ENCODE measurements at regions not wholly inside any gene's neighbourhood (a gene's known extent, or its start where the extent isn't known, plus 50 kb on each side); places are given as distances from the start of the nearest gene placed in this dataset.

DNA sequence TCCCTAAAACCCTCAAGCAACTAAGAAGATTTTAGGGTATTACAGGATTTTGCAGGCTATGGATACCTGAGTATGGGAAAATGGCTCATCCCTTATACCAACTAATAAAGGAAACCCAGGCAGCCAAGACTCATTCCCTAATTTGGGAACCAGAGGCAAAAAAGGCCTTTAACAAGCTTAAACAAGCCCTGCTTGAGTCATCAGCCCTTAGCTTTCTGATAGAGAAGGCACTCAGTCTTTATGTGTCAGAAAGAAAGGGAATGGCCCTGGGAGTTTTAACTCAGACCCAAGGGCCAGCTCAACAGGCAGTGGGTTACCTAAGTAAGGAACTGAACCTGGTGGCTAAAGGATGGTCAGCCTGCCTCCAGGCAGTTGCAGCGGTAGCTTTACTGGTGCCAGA, 96.9 kb upstream of the RMP24 start:
- TF ChIP-seq, protein P1, sequence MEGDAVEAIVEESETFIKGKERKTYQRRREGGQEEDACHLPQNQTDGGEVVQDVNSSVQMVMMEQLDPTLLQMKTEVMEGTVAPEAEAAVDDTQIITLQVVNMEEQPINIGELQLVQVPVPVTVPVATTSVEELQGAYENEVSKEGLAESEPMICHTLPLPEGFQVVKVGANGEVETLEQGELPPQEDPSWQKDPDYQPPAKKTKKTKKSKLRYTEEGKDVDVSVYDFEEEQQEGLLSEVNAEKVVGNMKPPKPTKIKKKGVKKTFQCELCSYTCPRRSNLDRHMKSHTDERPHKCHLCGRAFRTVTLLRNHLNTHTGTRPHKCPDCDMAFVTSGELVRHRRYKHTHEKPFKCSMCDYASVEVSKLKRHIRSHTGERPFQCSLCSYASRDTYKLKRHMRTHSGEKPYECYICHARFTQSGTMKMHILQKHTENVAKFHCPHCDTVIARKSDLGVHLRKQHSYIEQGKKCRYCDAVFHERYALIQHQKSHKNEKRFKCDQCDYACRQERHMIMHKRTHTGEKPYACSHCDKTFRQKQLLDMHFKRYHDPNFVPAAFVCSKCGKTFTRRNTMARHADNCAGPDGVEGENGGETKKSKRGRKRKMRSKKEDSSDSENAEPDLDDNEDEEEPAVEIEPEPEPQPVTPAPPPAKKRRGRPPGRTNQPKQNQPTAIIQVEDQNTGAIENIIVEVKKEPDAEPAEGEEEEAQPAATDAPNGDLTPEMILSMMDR (conservative IDR thresholded peaks at IDR 0.05): no peak
- no peak overlapping the region for H3K27ac Mint-ChIP-seq (ENCODE audit: unreplicated experiment)
- DNase-seq (ENCODE audit: low read depth, low spot score): no peak
- no peak overlapping the region for H3K4me3 Mint-ChIP-seq
- H3K9me3 Mint-ChIP-seq: no peaks in the 10 kb centered on the region
- H3K4me1 Mint-ChIP-seq: peaks cover 7% of the 10 kb centered on the region
- H3K27me3 Mint-ChIP-seq (ENCODE audit: low read depth): peaks cover 5% of the 10 kb centered on the region
- no peaks in the 10 kb centered on the region for H3K36me3 Mint-ChIP-seq (ENCODE audit: low read depth)

DNA sequence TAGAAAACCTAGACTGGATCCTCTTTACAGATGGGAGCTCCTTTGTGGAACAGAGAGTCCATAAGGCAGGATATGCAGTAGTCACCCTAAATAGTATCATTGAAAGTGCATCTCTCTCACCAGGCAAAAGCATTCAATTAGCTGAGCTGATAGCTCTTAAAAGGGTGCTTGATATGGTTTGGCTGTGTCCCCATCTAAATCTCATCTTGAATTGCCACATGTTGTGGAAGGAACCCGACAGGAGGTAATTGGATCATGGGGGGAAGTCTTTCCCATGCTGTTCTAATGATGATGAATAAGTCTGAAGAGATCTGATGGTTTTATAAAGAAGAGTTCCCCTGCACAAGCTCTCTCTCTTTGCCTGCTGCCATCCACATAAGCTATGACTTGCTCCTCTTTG, 96.2 kb upstream of the RMP24 start:
- H3K9me3 Mint-ChIP-seq: no peaks in the 10 kb centered on the region
- peaks cover 7% of the 10 kb centered on the region for H3K4me1 Mint-ChIP-seq
- no peak overlapping the region for H3K4me3 Mint-ChIP-seq
- H3K36me3 Mint-ChIP-seq (ENCODE audit: low read depth): no peaks in the 10 kb centered on the region
- H3K27me3 Mint-ChIP-seq (ENCODE audit: low read depth): peaks cover 3% of the 10 kb centered on the region
- H3K27ac Mint-ChIP-seq (ENCODE audit: unreplicated experiment): no peak overlapping the region
- no peak for DNase-seq (ENCODE audit: low read depth, low spot score)
- TF ChIP-seq, protein P1 (conservative IDR thresholded peaks at IDR 0.05): no peak

DNA sequence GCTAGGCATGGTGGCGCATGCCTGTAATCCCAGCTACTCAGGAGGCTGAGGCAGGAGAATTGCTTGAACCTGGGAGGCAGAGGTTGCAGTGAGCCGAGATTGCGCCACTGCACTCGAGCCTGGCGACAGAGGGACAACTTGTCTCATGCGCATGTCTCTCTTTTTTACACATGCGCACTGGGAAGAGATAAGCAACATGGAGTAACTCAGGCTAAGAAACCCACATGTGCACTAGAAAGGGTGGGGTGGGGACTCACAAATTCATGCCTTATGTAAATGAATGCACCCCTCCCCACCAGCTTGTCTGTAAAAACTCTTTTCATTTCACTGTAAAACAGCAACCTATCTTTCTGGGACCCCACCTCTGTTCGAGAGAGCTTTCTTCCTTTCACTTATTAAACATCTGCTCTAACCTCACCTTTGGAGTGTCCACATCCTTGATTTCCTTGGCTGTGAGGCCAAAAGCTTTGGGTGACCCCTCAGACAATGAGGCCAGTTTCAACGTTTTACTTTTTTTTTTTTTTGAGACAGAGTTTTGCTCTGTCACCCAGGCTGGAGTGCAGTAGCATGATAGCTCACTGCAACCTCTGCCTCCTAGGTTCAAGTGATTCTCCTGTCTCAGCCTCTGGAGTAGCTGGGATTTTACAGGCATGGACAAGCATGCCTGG, 91.6 kb upstream of the RMP24 start:
- Mint-ChIP-seq H3K27ac (ENCODE audit: unreplicated experiment) (no peak overlapping the region), H3K27me3 (ENCODE audit: low read depth) (no peaks in the 10 kb centered on the region), H3K4me1 (peaks cover 7% of the 10 kb centered on the region), H3K4me3 (no peak overlapping the region), H3K36me3 (ENCODE audit: low read depth) (no peaks in the 10 kb centered on the region), H3K9me3 (no peaks in the 10 kb centered on the region)
- no peak for DNase-seq (ENCODE audit: low read depth, low spot score)
- TF ChIP-seq, protein P1 (conservative IDR thresholded peaks at IDR 0.05): no peak

DNA sequence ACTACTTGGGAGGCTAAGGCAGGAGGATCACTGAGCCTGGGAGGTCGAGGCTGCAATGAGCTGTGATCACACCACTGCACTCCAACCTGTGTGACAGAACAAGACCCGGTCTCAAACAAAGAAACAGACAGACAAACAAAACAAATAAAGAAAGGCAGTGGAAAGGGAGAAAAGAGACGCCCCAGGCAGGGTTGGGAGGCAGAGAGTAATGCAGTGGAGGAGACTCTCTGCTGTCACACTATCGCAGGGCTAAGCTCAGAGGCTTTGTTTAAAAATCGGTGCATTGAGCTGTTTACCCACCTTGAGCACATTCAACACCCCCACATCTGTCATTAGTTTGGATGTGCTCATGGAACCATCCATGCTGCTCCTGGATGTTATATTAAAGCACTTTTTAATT, 84.2 kb upstream of the RMP24 start:
- H3K4me3 Mint-ChIP-seq: no peak overlapping the region
- TF ChIP-seq, protein P1 (conservative IDR thresholded peaks at IDR 0.05): no peak
- no peak overlapping the region for H3K27ac Mint-ChIP-seq (ENCODE audit: unreplicated experiment)
- H3K36me3 Mint-ChIP-seq (ENCODE audit: low read depth): no peaks in the 10 kb centered on the region
- peaks cover 9% of the 10 kb centered on the region for H3K9me3 Mint-ChIP-seq
- no peaks in the 10 kb centered on the region for H3K27me3 Mint-ChIP-seq (ENCODE audit: low read depth)
- no peak for DNase-seq (ENCODE audit: low read depth, low spot score)
- H3K4me1 Mint-ChIP-seq: no peaks in the 10 kb centered on the region

DNA sequence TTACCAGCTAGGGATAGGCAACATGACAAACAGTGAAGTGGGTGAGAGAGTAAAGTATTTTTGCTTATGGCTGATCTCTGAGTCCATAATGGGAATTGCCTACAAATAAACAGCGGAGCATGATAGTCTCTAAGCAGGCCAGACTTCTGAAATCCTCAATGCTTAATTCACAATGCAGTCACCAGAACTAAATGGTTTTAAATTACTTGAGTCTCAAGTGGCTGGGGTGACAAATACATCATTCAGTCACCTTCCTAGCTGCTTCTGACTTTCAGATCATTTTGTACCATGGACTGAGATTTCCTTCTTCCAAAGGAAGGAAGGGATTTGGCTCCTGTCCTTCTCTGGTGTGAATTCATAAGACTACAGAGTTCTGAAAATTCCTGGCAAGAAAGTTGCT, 82.8 kb upstream of the RMP24 start:
- Mint-ChIP-seq H3K36me3 (ENCODE audit: low read depth) (no peaks in the 10 kb centered on the region), H3K27ac (ENCODE audit: unreplicated experiment) (no peak overlapping the region), H3K4me1 (no peaks in the 10 kb centered on the region), H3K27me3 (ENCODE audit: low read depth) (no peaks in the 10 kb centered on the region), H3K4me3 (no peak overlapping the region), H3K9me3 (peaks cover 9% of the 10 kb centered on the region)
- TF ChIP-seq, protein P1 (conservative IDR thresholded peaks at IDR 0.05): no peak
- DNase-seq (ENCODE audit: low read depth, low spot score): no peak
